Mucosa of descending colon (tissue), 3 donors: ENCODE measurements at regions not wholly inside any gene's neighbourhood (a gene's known extent, or its start where the extent isn't known, plus 50 kb on each side); places are given as distances from the start of the nearest gene placed in this dataset.

Source experiments
- ATAC-seq: fragments of 200-7000 bp; cut with Tn5 transposase; one replicate; pipeline ENCODE4 v1.9.1; 2020; ENCODE audit warnings: mild to moderate bottlenecking, moderate library complexity
- DNase-seq, 3 donors: peaks; one replicate each; pipeline ENCODE4 v3.0.0-alpha.2; 2020
- H3K36me3 ChIP-seq: fragments of 200-600 bp; one replicate; pipeline ENCODE4 v1.8.0; 2021; ENCODE audit warnings: low read depth, mild to moderate bottlenecking
- H3K4me1 ChIP-seq: fragments of 200-600 bp; one replicate; pipeline ENCODE4 v1.8.0; 2021; ENCODE audit warnings: low read depth, mild to moderate bottlenecking
- H3K4me3 ChIP-seq: fragments of 200-600 bp; one replicate; pipeline ENCODE4 v1.8.0; 2021; ENCODE audit warnings: mild to moderate bottlenecking
- H3K9me3 ChIP-seq: fragments of 200-600 bp; one replicate; pipeline ENCODE4 v1.8.0; 2021; ENCODE audit warnings: mild to moderate bottlenecking
- CTCF ChIP-seq: fragments of 200-600 bp; IDR thresholded peaks from one replicate; pipeline ENCODE4 v1.8.0; 2022; ENCODE audit warnings: antibody characterized with exemption, mild to moderate bottlenecking
- intact Hi-C, 2 donors: fragments of 100-400 bp; cut with DNase I in 1 of 2; cut with micrococcal nuclease in 1 of 2; formaldehyde crosslinking; loops; one replicate each; pipeline versions ENCODE4 v1.11.0 to v1.11.1; 2022; cut with DNase I, micrococcal nuclease
- donor health status: DM: no; HTN: no; CAD: no; lungs with moderate emphysema.
- donor health status: DM: no; HTN: no; CAD: no.
- donor health status: DM: no; HTN: yes; CAD: no.

DNA sequence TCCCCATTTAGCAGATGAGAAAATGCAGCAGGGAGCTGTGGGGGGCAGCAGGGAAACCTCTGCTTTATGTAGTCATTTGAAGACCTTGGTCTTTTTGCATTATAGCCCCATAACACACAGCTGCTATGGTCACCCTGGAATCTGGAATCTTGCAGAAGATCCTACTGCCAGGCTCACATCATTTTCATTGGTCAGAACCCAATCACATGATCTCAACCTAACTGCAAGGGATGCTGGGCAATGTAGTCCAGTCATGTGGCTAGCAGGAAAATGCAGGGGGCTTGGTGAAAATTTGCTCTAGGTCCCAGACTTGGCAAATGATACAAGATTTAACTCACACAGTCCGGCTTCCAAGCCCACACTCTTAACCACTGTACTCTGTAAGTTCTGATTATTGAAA, 1028.7 kb downstream of the AACS start:
- no peak for DNase-seq
- no peak overlapping the region for H3K4me3 ChIP-seq
- no peaks in the 10 kb centered on the region for H3K36me3 ChIP-seq
- no peaks in the 10 kb centered on the region for H3K4me1 ChIP-seq
- H3K9me3 ChIP-seq = peaks cover 32% of the 10 kb centered on the region
- no peak for ATAC-seq
- intact Hi-C loops = no loop called here
- TF ChIP-seq CTCF = no peak

DNA sequence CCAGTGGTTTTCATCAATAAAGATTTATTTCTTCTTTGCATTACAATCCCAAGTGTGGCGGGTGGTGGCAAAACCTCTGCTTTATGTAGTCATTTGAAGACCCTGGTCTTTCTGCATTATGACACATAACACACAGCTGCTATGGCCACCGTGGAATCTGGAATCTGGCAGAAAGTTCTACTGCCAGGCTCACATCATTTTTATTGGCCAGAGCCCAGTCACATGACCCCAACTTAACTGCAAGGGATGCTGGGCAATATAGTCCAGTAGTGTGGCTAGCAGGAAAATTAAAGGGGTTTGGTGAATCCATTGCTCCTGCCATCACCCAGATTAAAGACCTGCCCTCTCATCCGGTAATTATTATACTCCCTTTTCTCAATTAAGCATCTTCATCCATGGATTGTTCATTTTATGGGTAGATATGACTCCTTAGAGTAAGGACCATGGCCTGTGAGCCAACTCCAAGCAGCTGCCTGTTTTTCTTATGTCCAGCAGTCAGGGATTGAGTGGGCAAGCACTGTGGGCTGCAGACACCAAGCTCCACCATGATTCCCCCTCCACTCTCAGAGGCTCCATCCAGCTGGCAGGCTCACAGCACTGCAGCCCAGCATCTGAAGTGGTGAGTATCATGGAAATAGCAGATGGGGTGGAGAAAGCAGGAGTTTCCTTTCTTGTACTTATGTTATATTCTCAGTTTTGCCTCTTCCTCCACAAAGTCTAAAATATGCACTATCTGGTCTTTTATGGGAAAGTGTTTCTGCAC, 1030.7 kb downstream of the AACS start:
- H3K4me1 ChIP-seq = no peaks in the 10 kb centered on the region
- no peak for TF ChIP-seq CTCF
- H3K4me3 ChIP-seq = no peak overlapping the region
- intact Hi-C loops = no loop called here
- ATAC-seq (no peak), DNase-seq (no peak)
- H3K9me3 ChIP-seq = peaks cover 29% of the 10 kb centered on the region
- H3K36me3 ChIP-seq = no peaks in the 10 kb centered on the region

DNA sequence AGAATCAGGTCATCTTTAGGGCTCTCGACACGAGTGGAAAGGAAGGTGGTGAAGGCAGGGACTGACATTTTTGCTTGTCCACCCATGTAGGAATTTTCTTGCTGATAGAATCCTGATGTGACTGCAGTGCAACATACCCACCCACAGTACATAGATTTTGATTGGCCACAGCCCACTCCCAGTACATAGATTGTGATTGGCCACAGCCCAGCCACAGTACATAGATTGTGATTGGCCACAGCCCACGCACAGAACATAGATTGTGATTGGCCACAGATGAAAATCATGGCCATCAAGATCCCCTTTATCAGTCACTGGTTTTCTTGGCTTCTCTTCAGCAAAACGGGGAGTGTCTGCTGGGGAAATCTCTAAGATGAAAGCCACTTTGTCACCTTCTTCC, 1041.5 kb downstream of the AACS start:
- ATAC-seq (no peak), DNase-seq (no peak)
- Histone ChIP-seq H3K9me3 (peaks cover 20% of the 10 kb centered on the region), H3K4me3 (no peak overlapping the region), H3K4me1 (no peaks in the 10 kb centered on the region), H3K36me3 (no peaks in the 10 kb centered on the region)
- intact Hi-C loops = no loop called here
- no peak for TF ChIP-seq CTCF

- ATAC-seq (no peak), DNase-seq (no peak)
- no peaks in the 10 kb centered on the region for H3K36me3 ChIP-seq
- H3K4me1 ChIP-seq = no peaks in the 10 kb centered on the region
- no peak overlapping the region for H3K4me3 ChIP-seq
- no peak for TF ChIP-seq CTCF
- H3K9me3 ChIP-seq = peaks cover 11% of the 10 kb centered on the region
- intact Hi-C loops = no loop called here
Measured at GRCh38 chr12:126107659-126108058, 1042.4 kb downstream of the AACS start.

DNA sequence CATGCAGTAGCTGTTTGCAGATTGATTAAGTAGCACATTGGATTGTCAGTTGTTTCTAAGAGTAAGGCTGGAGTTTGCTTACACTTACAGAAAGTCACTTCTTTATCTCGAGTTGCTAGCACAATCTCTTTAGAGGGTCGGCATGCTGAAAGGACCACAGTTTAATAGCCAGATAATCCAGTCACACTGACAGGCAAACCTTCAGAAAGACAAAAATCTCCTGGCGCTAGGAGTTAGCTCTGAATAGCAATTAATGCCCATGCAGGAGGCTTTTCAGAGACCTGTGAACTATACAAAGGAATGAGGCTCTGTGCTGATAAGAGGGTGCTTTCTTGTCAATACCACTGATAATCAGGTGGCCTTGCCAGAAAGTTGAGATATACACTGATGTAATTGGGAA, 1043.0 kb downstream of the AACS start:
- TF ChIP-seq CTCF = no peak
- no peak for ATAC-seq
- intact Hi-C loops = no loop called here
- no peaks in the 10 kb centered on the region for H3K4me1 ChIP-seq
- no peaks in the 10 kb centered on the region for H3K36me3 ChIP-seq
- H3K4me3 ChIP-seq = no peak overlapping the region
- peaks cover 7% of the 10 kb centered on the region for H3K9me3 ChIP-seq
- no peak for DNase-seq

DNA sequence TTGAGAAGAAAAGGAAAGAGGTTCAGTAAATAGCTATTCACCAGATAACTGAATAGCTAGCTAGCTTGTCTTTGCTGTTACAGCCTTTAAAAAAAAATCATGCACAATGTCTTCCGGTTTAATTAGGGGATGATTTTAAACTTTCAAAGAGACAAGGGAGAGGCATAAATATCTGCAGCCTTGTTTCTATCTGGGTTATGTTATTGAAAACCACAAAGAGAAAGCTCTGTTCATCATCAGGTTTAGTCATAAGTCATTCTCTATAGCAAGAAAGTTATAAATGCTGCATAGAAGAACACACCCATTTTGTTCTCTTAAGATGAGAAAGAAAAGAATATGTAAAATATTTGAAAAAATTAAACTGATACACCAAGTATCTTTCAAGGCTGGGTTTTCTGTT, 1046.9 kb downstream of the AACS start:
- ATAC-seq (no peak), DNase-seq (no peak)
- Histone ChIP-seq H3K4me3 (no peak overlapping the region), H3K36me3 (no peaks in the 10 kb centered on the region), H3K9me3 (peaks cover 15% of the 10 kb centered on the region), H3K4me1 (no peaks in the 10 kb centered on the region)
- intact Hi-C loops = no loop called here
- TF ChIP-seq CTCF = no peak
